ENCODE measurements at regions not wholly inside any gene's neighbourhood (a gene's known extent, or its start where the extent isn't known, plus 50 kb on each side); places are given as distances from the start of the nearest gene placed in this dataset.

DNA sequence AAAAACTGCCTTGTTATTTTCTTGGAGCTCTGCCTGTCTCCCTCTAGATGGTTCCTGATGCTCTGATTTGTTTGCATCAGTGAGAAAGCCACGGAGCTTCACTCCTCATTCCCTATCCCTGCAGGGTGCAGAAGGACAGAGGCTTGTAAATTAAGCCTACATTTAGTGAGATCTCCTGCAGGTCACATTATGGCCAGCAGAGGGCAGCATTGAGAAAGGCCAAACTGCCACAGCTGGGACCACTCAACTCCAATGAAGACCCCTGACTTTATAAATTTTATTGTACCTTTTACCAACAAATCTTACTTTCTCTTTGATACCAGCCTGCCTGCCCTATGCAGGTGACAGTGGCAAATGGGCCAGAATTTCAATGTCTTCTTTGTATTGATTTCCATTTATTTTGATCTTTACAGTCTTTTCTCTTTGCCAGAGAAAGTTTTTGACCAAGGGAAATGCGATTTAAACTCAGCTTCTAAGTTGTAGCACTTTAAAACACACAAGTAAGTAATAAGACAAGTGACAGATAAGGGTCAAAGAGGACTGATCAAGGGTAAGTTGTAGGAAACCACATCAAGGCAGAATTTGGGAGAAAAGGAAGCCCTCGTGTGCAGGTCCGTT, 1029.1 kb upstream of the KLHL29 start:
- Histone ChIP-seq H4K5ac (ENCODE audit: low read depth, low read length) (no peak overlapping the region), H4K8ac (ENCODE audit: low read depth in 2 of 2, low read length in 2 of 2) (no peak overlapping the region), H2AK9ac (replicated peaks; ENCODE audit: low read depth, low read length, poor library complexity) (no peak overlapping the region), H3K4ac (ENCODE audit: low read depth, low read length) (no peak overlapping the region), H2AK5ac (ENCODE audit: low read depth, low read length) (no peak overlapping the region), H2AFZ (replicated peaks; ENCODE audit: low read length, poor library complexity) (no peak overlapping the region), H2BK15ac (ENCODE audit: low read depth, low read length) (no peak overlapping the region), H3K4me1 (ENCODE audit: control insufficient read depth, insufficient read depth, low read length) (no peaks in the 10 kb centered on the region), H3K23ac (ENCODE audit: low read depth, low read length) (no peak overlapping the region), H2BK120ac (ENCODE audit: low read depth, low read length) (no peak overlapping the region), H3K9me3 (ENCODE audit: control insufficient read depth, insufficient read depth, low read length) (no peaks in the 10 kb centered on the region; the same call in 1 of the 2 replicates), H3K56ac (ENCODE audit: extremely low read depth, insufficient read depth, low read length) (no peak overlapping the region), H2BK20ac (ENCODE audit: low read depth, low read length) (no peak overlapping the region), H3K79me1 (ENCODE audit: low read depth in 1 of 2, low read length in 2 of 2) (no peaks in the 10 kb centered on the region), H3K4me2 (ENCODE audit: low read depth, low read length) (no peak overlapping the region), H4K91ac (ENCODE audit: insufficient read depth, low read depth, low read length) (no peak overlapping the region), H3K14ac (replicated peaks; ENCODE audit: low read depth, low read length) (no peak overlapping the region), H3K27ac (ENCODE audit: insufficient read depth, low read length) (no peak overlapping the region), H3K9me1 (ENCODE audit: insufficient read depth, low read length) (no peaks in the 10 kb centered on the region), H2BK5ac (ENCODE audit: low read depth, low read length, poor library complexity, severe bottlenecking) (no peak overlapping the region), H3K27me3 (ENCODE audit: control insufficient read depth, insufficient read depth, low read length) (no peaks in the 10 kb centered on the region), H3K36me3 (ENCODE audit: control insufficient read depth, insufficient read depth, low read length) (no peaks in the 10 kb centered on the region), H4K20me1 (ENCODE audit: insufficient read depth, low read length) (no peaks in the 10 kb centered on the region), H3K4me3 (ENCODE audit: insufficient read depth, low read depth, low read length) (no peak overlapping the region), H3K18ac (ENCODE audit: low read depth, low read length) (no peak overlapping the region), H3K9ac (ENCODE audit: low read depth, low read length) (no peak overlapping the region)
- no TSS peak for BruUV-seq (replicated peaks)
- in situ Hi-C loops (cut with MboI; ENCODE audit: low sequenced_read_pairs) = no loop called here
- no CpG with 5 or more reads among the region's 4 CpGs for WGBS, 2 experiments (ENCODE audit: extremely low coverage in 2 of 2, insufficient read length in 1 of 2)
- ATAC-seq (ENCODE audit: low read depth) = 0 out of 2 replicates have a peak, but pooled peaks have one; percentile 27
- dilution Hi-C loops (cut with HindIII; ENCODE audit: low sequenced_read_pairs, unreplicated experiment) = no loop called here
- POLR2A ChIA-PET (ENCODE audit: unreplicated experiment) = no interaction called here
- no peak for TF ChIP-seq POLR2A (IDR thresholded peaks at IDR 0.05; ENCODE audit: low read depth, low read length)
- no peak for TF ChIP-seq ELK1 (IDR thresholded peaks at IDR 0.05; ENCODE audit: borderline replicate concordance, low read depth, low read length)
- TF ChIP-seq MXI1 (IDR thresholded peaks at IDR 0.05; ENCODE audit: borderline replicate concordance, low read depth, low read length) = no peak
- TF ChIP-seq MAZ (IDR thresholded peaks at IDR 0.05; ENCODE audit: borderline replicate concordance, low read depth, low read length) = no peak
- TF ChIP-seq USF2 (IDR thresholded peaks at IDR 0.05; ENCODE audit: low read depth, low read length) = no peak
- no peak for TF ChIP-seq MAFK (IDR thresholded peaks at IDR 0.05; ENCODE audit: low read depth, low read length)
- TF ChIP-seq CEBPB (IDR thresholded peaks at IDR 0.05; ENCODE audit: low read depth, low read length) = no peak
- no peak for TF ChIP-seq RCOR1 (IDR thresholded peaks at IDR 0.05; ENCODE audit: insufficient replicate concordance, low read length)
- TF ChIP-seq, protein P1, sequence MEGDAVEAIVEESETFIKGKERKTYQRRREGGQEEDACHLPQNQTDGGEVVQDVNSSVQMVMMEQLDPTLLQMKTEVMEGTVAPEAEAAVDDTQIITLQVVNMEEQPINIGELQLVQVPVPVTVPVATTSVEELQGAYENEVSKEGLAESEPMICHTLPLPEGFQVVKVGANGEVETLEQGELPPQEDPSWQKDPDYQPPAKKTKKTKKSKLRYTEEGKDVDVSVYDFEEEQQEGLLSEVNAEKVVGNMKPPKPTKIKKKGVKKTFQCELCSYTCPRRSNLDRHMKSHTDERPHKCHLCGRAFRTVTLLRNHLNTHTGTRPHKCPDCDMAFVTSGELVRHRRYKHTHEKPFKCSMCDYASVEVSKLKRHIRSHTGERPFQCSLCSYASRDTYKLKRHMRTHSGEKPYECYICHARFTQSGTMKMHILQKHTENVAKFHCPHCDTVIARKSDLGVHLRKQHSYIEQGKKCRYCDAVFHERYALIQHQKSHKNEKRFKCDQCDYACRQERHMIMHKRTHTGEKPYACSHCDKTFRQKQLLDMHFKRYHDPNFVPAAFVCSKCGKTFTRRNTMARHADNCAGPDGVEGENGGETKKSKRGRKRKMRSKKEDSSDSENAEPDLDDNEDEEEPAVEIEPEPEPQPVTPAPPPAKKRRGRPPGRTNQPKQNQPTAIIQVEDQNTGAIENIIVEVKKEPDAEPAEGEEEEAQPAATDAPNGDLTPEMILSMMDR (conservative IDR thresholded peaks at IDR 0.05; ENCODE audit: low read depth, low read length) = peak; percentile 32
- TF ChIP-seq RAD21 (IDR thresholded peaks at IDR 0.05; ENCODE audit: low read length) = peak; percentile 25; the same call in 1 of the 2 replicates
- TF ChIP-seq SMC3 (IDR thresholded peaks at IDR 0.05; ENCODE audit: low read depth, low read length) = peak; percentile 21; the same call in 1 of the 2 replicates
- TF ChIP-seq FOS (IDR thresholded peaks at IDR 0.05; ENCODE audit: low read depth, low read length) = no peak
- TF ChIP-seq CHD1 (IDR thresholded peaks at IDR 0.05; ENCODE audit: low read depth, low read length) = no peak
- no peak for TF ChIP-seq RFX5 (IDR thresholded peaks at IDR 0.05; ENCODE audit: low read depth, low read length)
- intact Hi-C loops (cut with micrococcal nuclease) = no loop called here
- CTCF ChIA-PET = interaction anchor here (1.4 kb wide), 1 partner anchor 18 kb away, joined by 5 read pairs; no protein-coding TSS in a partner anchor
- peak; percentile 4 for DNase-seq

Data from IMR-90 (cell line).